ENCODE measurements at regions not wholly inside any gene's neighbourhood (a gene's known extent, or its start where the extent isn't known, plus 50 kb on each side); places are given as distances from the start of the nearest gene placed in this dataset.

DNA sequence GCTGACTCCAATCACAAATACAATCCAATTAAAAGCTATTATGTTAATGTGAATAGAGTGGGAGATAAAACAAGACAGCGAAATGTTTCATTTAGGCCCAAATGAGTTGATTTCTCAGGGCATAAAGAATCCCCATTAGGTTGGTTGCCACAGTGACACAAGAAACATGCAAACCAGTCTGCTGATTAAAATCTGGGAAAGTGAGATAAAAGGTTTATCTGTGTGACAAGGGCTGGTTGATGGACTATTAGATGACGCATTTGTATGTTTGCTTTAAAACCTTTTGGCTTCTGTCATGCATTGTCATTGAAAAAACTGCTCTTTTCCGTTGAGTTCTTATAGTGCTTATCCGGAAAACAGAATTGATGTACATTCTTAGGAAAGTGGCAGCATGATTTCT lies 658.2 kb downstream of the GATA3 start:
- Histone ChIP-seq H3K27ac (ENCODE audit: low read depth in 2 of 2, low read length in 2 of 2) (no peak overlapping the region), H3K27me3 (ENCODE audit: control insufficient read depth, insufficient read depth, low read length) (no peaks in the 10 kb centered on the region), H3K9ac (ENCODE audit: low read length in 3 of 3) (no peak overlapping the region), H3K4me3 (ENCODE audit: low read length in 3 of 3) (no peak overlapping the region), H3K9me3 (ENCODE audit: control insufficient read depth in 2 of 3, insufficient read depth in 1 of 3, low read length in 3 of 3) (no peaks in the 10 kb centered on the region), H3K36me3 (ENCODE audit: control insufficient read depth in 2 of 3, insufficient read depth in 3 of 3, low read length in 3 of 3) (no peaks in the 10 kb centered on the region), H3K4me1 (ENCODE audit: control insufficient read depth in 2 of 3, insufficient read depth in 2 of 3, low read depth in 1 of 3, low read length in 3 of 3) (no peaks in the 10 kb centered on the region)
- intact Hi-C loops (cut with DNase I), result no loop called here
- peak in 1 of 5 donors; percentile 6 for DNase-seq
- no peak for FAIRE-seq
- TF ChIP-seq, protein P1, sequence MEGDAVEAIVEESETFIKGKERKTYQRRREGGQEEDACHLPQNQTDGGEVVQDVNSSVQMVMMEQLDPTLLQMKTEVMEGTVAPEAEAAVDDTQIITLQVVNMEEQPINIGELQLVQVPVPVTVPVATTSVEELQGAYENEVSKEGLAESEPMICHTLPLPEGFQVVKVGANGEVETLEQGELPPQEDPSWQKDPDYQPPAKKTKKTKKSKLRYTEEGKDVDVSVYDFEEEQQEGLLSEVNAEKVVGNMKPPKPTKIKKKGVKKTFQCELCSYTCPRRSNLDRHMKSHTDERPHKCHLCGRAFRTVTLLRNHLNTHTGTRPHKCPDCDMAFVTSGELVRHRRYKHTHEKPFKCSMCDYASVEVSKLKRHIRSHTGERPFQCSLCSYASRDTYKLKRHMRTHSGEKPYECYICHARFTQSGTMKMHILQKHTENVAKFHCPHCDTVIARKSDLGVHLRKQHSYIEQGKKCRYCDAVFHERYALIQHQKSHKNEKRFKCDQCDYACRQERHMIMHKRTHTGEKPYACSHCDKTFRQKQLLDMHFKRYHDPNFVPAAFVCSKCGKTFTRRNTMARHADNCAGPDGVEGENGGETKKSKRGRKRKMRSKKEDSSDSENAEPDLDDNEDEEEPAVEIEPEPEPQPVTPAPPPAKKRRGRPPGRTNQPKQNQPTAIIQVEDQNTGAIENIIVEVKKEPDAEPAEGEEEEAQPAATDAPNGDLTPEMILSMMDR (IDR thresholded peaks at IDR 0.05; ENCODE audit: borderline replicate concordance, extremely low read depth, insufficient read depth), result no peak

DNA sequence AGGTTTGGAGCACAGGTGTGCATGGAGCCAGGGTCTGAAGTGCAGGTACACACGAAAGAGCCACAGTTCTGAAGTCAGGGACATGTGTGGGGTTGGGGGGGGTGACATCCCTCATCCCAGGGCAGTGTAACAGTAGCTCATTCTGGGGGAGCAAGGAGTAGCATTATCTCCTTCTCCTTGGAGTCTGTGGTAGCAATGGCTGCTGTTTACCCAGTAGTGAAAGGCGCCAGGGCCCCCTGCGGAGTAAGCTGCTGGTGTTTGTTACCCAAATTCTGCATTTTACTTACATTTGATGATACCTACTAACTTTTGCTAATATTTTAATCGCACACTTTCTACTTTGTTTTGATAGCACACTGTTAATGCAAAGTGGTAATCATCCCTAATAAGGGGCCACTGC lies 665.5 kb downstream of the GATA3 start:
- no peaks in the 10 kb centered on the region for H3K4me1 ChIP-seq (ENCODE audit: control insufficient read depth in 2 of 3, insufficient read depth in 2 of 3, low read depth in 1 of 3, low read length in 3 of 3)
- no peak overlapping the region for H3K9ac ChIP-seq (ENCODE audit: low read length in 3 of 3)
- FAIRE-seq, result no peak
- DNase-seq, result no peak
- H3K9me3 ChIP-seq (ENCODE audit: control insufficient read depth in 2 of 3, insufficient read depth in 1 of 3, low read length in 3 of 3), result peaks cover 0 to 4% (median 2%) of the 10 kb centered on the region in 3 donors
- no peak overlapping the region for H3K27ac ChIP-seq (ENCODE audit: low read depth in 2 of 2, low read length in 2 of 2)
- TF ChIP-seq, protein P1 (IDR thresholded peaks at IDR 0.05; ENCODE audit: borderline replicate concordance, extremely low read depth, insufficient read depth), result no peak
- intact Hi-C loops (cut with DNase I), result no loop called here
- no peak overlapping the region for H3K4me3 ChIP-seq (ENCODE audit: low read length in 3 of 3)
- H3K27me3 ChIP-seq (ENCODE audit: control insufficient read depth, insufficient read depth, low read length), result no peaks in the 10 kb centered on the region
- no peaks in the 10 kb centered on the region for H3K36me3 ChIP-seq (ENCODE audit: control insufficient read depth in 2 of 3, insufficient read depth in 3 of 3, low read length in 3 of 3)

DNA sequence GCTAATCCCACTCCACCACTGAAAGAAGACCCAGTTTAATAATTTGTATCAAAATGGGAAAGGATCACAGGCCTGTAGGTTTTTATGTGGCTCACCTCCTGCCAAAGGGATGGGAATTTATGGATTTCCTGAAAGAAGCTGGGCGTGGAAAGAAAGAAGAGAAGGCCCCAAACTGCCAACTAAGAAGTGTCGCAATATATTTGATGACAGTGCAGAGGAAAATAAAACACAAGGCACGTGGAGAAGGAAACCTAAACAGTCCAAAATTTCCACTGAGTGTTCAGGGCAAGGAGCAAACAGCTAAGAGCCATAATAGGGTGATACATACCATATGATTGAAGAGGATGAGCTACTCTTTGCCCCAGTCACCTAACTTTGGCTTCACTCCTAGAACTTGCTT lies 667.2 kb downstream of the GATA3 start:
- TF ChIP-seq, protein P1 (IDR thresholded peaks at IDR 0.05; ENCODE audit: borderline replicate concordance, extremely low read depth, insufficient read depth), result no peak

DNA sequence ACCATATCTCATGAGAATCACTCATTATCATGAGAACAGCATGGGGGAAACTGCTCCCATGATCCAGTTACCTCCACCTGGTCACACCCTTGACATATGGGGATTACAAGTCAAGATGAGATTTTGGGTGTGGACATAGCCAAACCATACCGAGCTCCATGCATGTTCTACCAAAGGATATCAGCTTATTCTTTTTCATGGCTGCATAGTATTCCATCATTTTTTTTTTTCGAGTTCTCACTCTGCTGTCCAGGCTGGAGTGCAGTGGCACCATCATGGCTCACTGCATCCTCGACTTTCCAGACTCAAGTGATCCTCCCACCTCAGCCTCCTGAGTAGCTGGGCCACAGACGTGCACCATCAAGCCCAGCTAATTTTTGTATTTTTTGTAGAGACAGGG lies 668.3 kb downstream of the GATA3 start:
- Histone ChIP-seq H3K9me3 (ENCODE audit: control insufficient read depth in 2 of 3, insufficient read depth in 1 of 3, low read length in 3 of 3) (peaks cover 0 to 4% (median 2%) of the 10 kb centered on the region in 3 donors), H3K4me3 (ENCODE audit: low read length in 3 of 3) (no peak overlapping the region), H3K36me3 (ENCODE audit: control insufficient read depth in 2 of 3, insufficient read depth in 3 of 3, low read length in 3 of 3) (no peaks in the 10 kb centered on the region), H3K9ac (ENCODE audit: low read length in 3 of 3) (no peak overlapping the region), H3K4me1 (ENCODE audit: control insufficient read depth in 2 of 3, insufficient read depth in 2 of 3, low read depth in 1 of 3, low read length in 3 of 3) (no peaks in the 10 kb centered on the region), H3K27me3 (ENCODE audit: control insufficient read depth, insufficient read depth, low read length) (no peaks in the 10 kb centered on the region), H3K27ac (ENCODE audit: low read depth in 2 of 2, low read length in 2 of 2) (no peak overlapping the region)
- FAIRE-seq (no peak), DNase-seq (no peak)
- TF ChIP-seq, protein P1 (IDR thresholded peaks at IDR 0.05; ENCODE audit: borderline replicate concordance, extremely low read depth, insufficient read depth), result no peak
- intact Hi-C loops (cut with DNase I), result no loop called here

More for the DNA sequence above, 667.2 kb downstream of the GATA3 start:
- intact Hi-C loops (cut with DNase I), result no loop called here
- Histone ChIP-seq H3K27me3 (ENCODE audit: control insufficient read depth, insufficient read depth, low read length) (no peaks in the 10 kb centered on the region), H3K36me3 (ENCODE audit: control insufficient read depth in 2 of 3, insufficient read depth in 3 of 3, low read length in 3 of 3) (no peaks in the 10 kb centered on the region), H3K9me3 (ENCODE audit: control insufficient read depth in 2 of 3, insufficient read depth in 1 of 3, low read length in 3 of 3) (peaks cover 0 to 4% (median 2%) of the 10 kb centered on the region in 3 donors), H3K27ac (ENCODE audit: low read depth in 2 of 2, low read length in 2 of 2) (no peak overlapping the region), H3K4me1 (ENCODE audit: control insufficient read depth in 2 of 3, insufficient read depth in 2 of 3, low read depth in 1 of 3, low read length in 3 of 3) (no peaks in the 10 kb centered on the region), H3K9ac (ENCODE audit: low read length in 3 of 3) (no peak overlapping the region), H3K4me3 (ENCODE audit: low read length in 3 of 3) (no peak overlapping the region)
- DNase-seq (peak in 1 of 5 donors; percentile 23), FAIRE-seq (no peak)

All from kidney (tissue), 13 donors.